ENCODE measurements at regions not wholly inside any gene's neighbourhood (a gene's known extent, or its start where the extent isn't known, plus 50 kb on each side); places are given as distances from the start of the nearest gene placed in this dataset.

- FAIRE-seq (no peak), DNase-seq (ENCODE audit: insufficient read length, low spot score) (no peak)
- TF ChIP-seq SPI1 (IDR thresholded peaks at IDR 0.05; ENCODE audit: low read depth, low read length) (no peak), PAX5 (IDR thresholded peaks at IDR 0.05; ENCODE audit: insufficient read depth, low read length, severe bottlenecking) (no peak)
Measured at GRCh38 chr12:59179231-59179630, 258.9 kb upstream of the LRIG3 start.

GRCh38 chr12:59173695-59174094, 253.4 kb upstream of the LRIG3 start:
- FAIRE-seq (no peak), DNase-seq (ENCODE audit: insufficient read length, low spot score) (no peak)
- TF ChIP-seq POLR2A (IDR thresholded peaks at IDR 0.05; ENCODE audit: low read depth, low read length) (no peak), PAX5 (IDR thresholded peaks at IDR 0.05; ENCODE audit: insufficient read depth, low read length, severe bottlenecking) (no peak), TAF1 (IDR thresholded peaks at IDR 0.05; ENCODE audit: low read depth, low read length) (no peak), SPI1 (IDR thresholded peaks at IDR 0.05; ENCODE audit: low read depth, low read length) (no peak)

- DNase-seq (ENCODE audit: insufficient read length, low spot score) (no peak), FAIRE-seq (no peak)
- TF ChIP-seq PAX5 (IDR thresholded peaks at IDR 0.05; ENCODE audit: insufficient read depth, low read length, severe bottlenecking) (no peak), POLR2A (IDR thresholded peaks at IDR 0.05; ENCODE audit: low read depth, low read length) (no peak), POU2F2 (IDR thresholded peaks at IDR 0.05; ENCODE audit: low read depth, low read length) (no peak), SPI1 (IDR thresholded peaks at IDR 0.05; ENCODE audit: low read depth, low read length) (no peak), TAF1 (IDR thresholded peaks at IDR 0.05; ENCODE audit: low read depth, low read length) (no peak), POLR2AphosphoS5 (IDR thresholded peaks at IDR 0.05; ENCODE audit: low read depth, low read length) (no peak)
Measured at GRCh38 chr12:59168647-59169046, 248.3 kb upstream of the LRIG3 start.

GRCh38 chr12:59166457-59166856, 246.2 kb upstream of the LRIG3 start:
- FAIRE-seq (no peak), DNase-seq (ENCODE audit: insufficient read length, low spot score) (no peak)
- TF ChIP-seq POU2F2 (IDR thresholded peaks at IDR 0.05; ENCODE audit: low read depth, low read length) (no peak), POLR2A (IDR thresholded peaks at IDR 0.05; ENCODE audit: low read depth, low read length) (no peak), POLR2AphosphoS5 (IDR thresholded peaks at IDR 0.05; ENCODE audit: low read depth, low read length) (no peak), SPI1 (IDR thresholded peaks at IDR 0.05; ENCODE audit: low read depth, low read length) (no peak), PAX5 (IDR thresholded peaks at IDR 0.05; ENCODE audit: insufficient read depth, low read length, severe bottlenecking) (no peak), TAF1 (IDR thresholded peaks at IDR 0.05; ENCODE audit: low read depth, low read length) (no peak)

- no peak for FAIRE-seq
- TF ChIP-seq PAX5 (IDR thresholded peaks at IDR 0.05; ENCODE audit: insufficient read depth, low read length, severe bottlenecking), result no peak
- TF ChIP-seq POLR2A (IDR thresholded peaks at IDR 0.05; ENCODE audit: low read depth, low read length), result no peak
- TF ChIP-seq POLR2AphosphoS5 (IDR thresholded peaks at IDR 0.05; ENCODE audit: low read depth, low read length), result no peak
- no peak for TF ChIP-seq SPI1 (IDR thresholded peaks at IDR 0.05; ENCODE audit: low read depth, low read length)
- TF ChIP-seq POU2F2 (IDR thresholded peaks at IDR 0.05; ENCODE audit: low read depth, low read length), result no peak
- TF ChIP-seq TAF1 (IDR thresholded peaks at IDR 0.05; ENCODE audit: low read depth, low read length), result no peak
- no peak for DNase-seq (ENCODE audit: insufficient read length, low spot score)
Measured at GRCh38 chr12:59164991-59165718, 244.9 kb upstream of the LRIG3 start.

- DNase-seq (ENCODE audit: insufficient read length, low spot score), result no peak
- TF ChIP-seq POU2F2 (IDR thresholded peaks at IDR 0.05; ENCODE audit: low read depth, low read length), result no peak
- TF ChIP-seq SPI1 (IDR thresholded peaks at IDR 0.05; ENCODE audit: low read depth, low read length), result no peak
- TF ChIP-seq POLR2A (IDR thresholded peaks at IDR 0.05; ENCODE audit: low read depth, low read length), result no peak
- TF ChIP-seq PAX5 (IDR thresholded peaks at IDR 0.05; ENCODE audit: insufficient read depth, low read length, severe bottlenecking), result no peak
- no peak for TF ChIP-seq POLR2AphosphoS5 (IDR thresholded peaks at IDR 0.05; ENCODE audit: low read depth, low read length)
- TF ChIP-seq TAF1 (IDR thresholded peaks at IDR 0.05; ENCODE audit: low read depth, low read length), result no peak
- no peak for FAIRE-seq
Measured at GRCh38 chr12:59164226-59164625, 243.9 kb upstream of the LRIG3 start.

- no peak for FAIRE-seq
- TF ChIP-seq POLR2A (IDR thresholded peaks at IDR 0.05; ENCODE audit: low read depth, low read length) (no peak), SPI1 (IDR thresholded peaks at IDR 0.05; ENCODE audit: low read depth, low read length) (no peak), POU2F2 (IDR thresholded peaks at IDR 0.05; ENCODE audit: low read depth, low read length) (no peak), TAF1 (IDR thresholded peaks at IDR 0.05; ENCODE audit: low read depth, low read length) (no peak), PAX5 (IDR thresholded peaks at IDR 0.05; ENCODE audit: insufficient read depth, low read length, severe bottlenecking) (no peak), POLR2AphosphoS5 (IDR thresholded peaks at IDR 0.05; ENCODE audit: low read depth, low read length) (no peak)
Measured at GRCh38 chr12:59158681-59159080, 238.4 kb upstream of the LRIG3 start.

GRCh38 chr12:59158066-59158465, 237.8 kb upstream of the LRIG3 start:
- TF ChIP-seq POLR2A (IDR thresholded peaks at IDR 0.05; ENCODE audit: low read depth, low read length), result no peak
- TF ChIP-seq SPI1 (IDR thresholded peaks at IDR 0.05; ENCODE audit: low read depth, low read length), result no peak
- TF ChIP-seq POU2F2 (IDR thresholded peaks at IDR 0.05; ENCODE audit: low read depth, low read length), result no peak
- TF ChIP-seq PAX5 (IDR thresholded peaks at IDR 0.05; ENCODE audit: insufficient read depth, low read length, severe bottlenecking), result no peak
- TF ChIP-seq POLR2AphosphoS5 (IDR thresholded peaks at IDR 0.05; ENCODE audit: low read depth, low read length), result no peak
- TF ChIP-seq TAF1 (IDR thresholded peaks at IDR 0.05; ENCODE audit: low read depth, low read length), result no peak
- FAIRE-seq, result no peak
- DNase-seq (ENCODE audit: insufficient read length, low spot score), result no peak

More at GRCh38 chr12:59158681-59159080, 238.4 kb upstream of the LRIG3 start:
- no peak for DNase-seq (ENCODE audit: insufficient read length, low spot score)

GRCh38 chr12:59155448-59155847, 235.1 kb upstream of the LRIG3 start:
- TF ChIP-seq POLR2AphosphoS5 (IDR thresholded peaks at IDR 0.05; ENCODE audit: low read depth, low read length), result no peak
- FAIRE-seq, result no peak
- DNase-seq (ENCODE audit: insufficient read length, low spot score), result no peak

- DNase-seq (ENCODE audit: insufficient read length, low spot score), result no peak
- TF ChIP-seq TAF1 (IDR thresholded peaks at IDR 0.05; ENCODE audit: low read depth, low read length), result no peak
- FAIRE-seq, result no peak
Measured at GRCh38 chr12:59151243-59151642, 230.9 kb upstream of the LRIG3 start.
